Astrocyte (in vitro differentiated cells and primary cell): ENCODE measurements at regions not wholly inside any gene's neighbourhood (a gene's known extent, or its start where the extent isn't known, plus 50 kb on each side); places are given as distances from the start of the nearest gene placed in this dataset.

Source experiments
- DNase-seq: peaks from one replicate; pipeline ENCODE4 v3.0.0-alpha.2; 2010; ENCODE audit warnings: low read depth
- FAIRE-seq: peaks from 2 replicates; lab custom pipeline; 2011; peaks lifted over from hg19 to GRCh38; lab: Jason Lieb, UNC
- H2AFZ ChIP-seq: 2 replicates; pipeline ENCODE4 v1.6.0; 2012; ENCODE audit warnings: low read depth, low read length, inconsistent platforms
- H3K27ac ChIP-seq: 2 replicates; pipeline ENCODE4 v1.5.1; 2011; ENCODE audit warnings: low read depth, low read length, inconsistent platforms
- H3K27me3 ChIP-seq: 2 replicates; pipeline ENCODE4 v1.6.0; 2011; ENCODE audit warnings: low read length, inconsistent platforms; ENCODE audit not compliant: insufficient read depth
- H3K36me3 ChIP-seq: 2 replicates; pipeline ENCODE4 v1.5.1; 2011; ENCODE audit warnings: low read length, inconsistent platforms; ENCODE audit not compliant: insufficient read depth
- H3K4me1 ChIP-seq: 2 replicates; pipeline ENCODE4 v1.5.1; 2011; ENCODE audit warnings: low read length, inconsistent platforms; ENCODE audit not compliant: insufficient read depth
- H3K4me2 ChIP-seq: 2 replicates; pipeline ENCODE4 v1.6.0; 2012; ENCODE audit warnings: low read length, inconsistent platforms
- H3K4me3 ChIP-seq: 2 replicates; pipeline ENCODE4 v1.5.1; 2011; ENCODE audit warnings: low read depth, mild to moderate bottlenecking, low read length, inconsistent platforms; ENCODE audit not compliant: insufficient read depth
- H3K79me2 ChIP-seq: 2 replicates; pipeline ENCODE4 v1.6.0; 2012; ENCODE audit warnings: mild to moderate bottlenecking, low read length, inconsistent platforms; ENCODE audit not compliant: insufficient read depth
- H3K9ac ChIP-seq: 2 replicates; pipeline ENCODE4 v1.6.0; 2012; ENCODE audit warnings: mild to moderate bottlenecking, low read length, inconsistent platforms
- H3K9me3 ChIP-seq: 2 replicates; pipeline ENCODE4 v1.5.1; 2012; ENCODE audit warnings: low read depth, mild to moderate bottlenecking, low read length, inconsistent platforms; ENCODE audit not compliant: insufficient read depth
- H4K20me1 ChIP-seq: 2 replicates; pipeline ENCODE4 v1.6.0; 2012; ENCODE audit warnings: low read length, inconsistent platforms; ENCODE audit not compliant: insufficient read depth
- H3K27ac Mint-ChIP-seq: one replicate; pipeline ENCODE4 v1.8.0; 2021; ENCODE audit warnings: mild to moderate bottlenecking, mixed read lengths; ENCODE audit not compliant: unreplicated experiment
- H3K27me3 Mint-ChIP-seq: one replicate; pipeline ENCODE4 v1.8.0; 2021; ENCODE audit warnings: low read depth, mixed read lengths; ENCODE audit not compliant: unreplicated experiment
- H3K36me3 Mint-ChIP-seq: one replicate; pipeline ENCODE4 v1.8.0; 2021; ENCODE audit warnings: low read depth, mixed read lengths; ENCODE audit not compliant: unreplicated experiment
- H3K4me1 Mint-ChIP-seq: one replicate; pipeline ENCODE4 v1.8.0; 2021; ENCODE audit warnings: low read depth, mixed read lengths; ENCODE audit not compliant: unreplicated experiment
- H3K4me3 Mint-ChIP-seq: one replicate; pipeline ENCODE4 v1.8.0; 2021; ENCODE audit warnings: mild to moderate bottlenecking, moderate library complexity, mixed read lengths; ENCODE audit not compliant: unreplicated experiment
- H3K9me3 Mint-ChIP-seq: one replicate; pipeline ENCODE4 v1.8.0; 2021; ENCODE audit warnings: mild to moderate bottlenecking, mixed read lengths; ENCODE audit not compliant: unreplicated experiment
- EZH2 ChIP-seq: IDR thresholded peaks from 2 replicates; pipeline ENCODE4 v1.6.1; 2012; ENCODE audit warnings: mild to moderate bottlenecking, low read length, inconsistent platforms; ENCODE audit not compliant: insufficient read depth
- TF ChIP-seq, protein P1 (sequence below): IDR thresholded peaks from 2 replicates; pipeline ENCODE4 v1.5.1; 2011; ENCODE audit warnings: low read depth, mild to moderate bottlenecking, inconsistent platforms, low read length, moderate library complexity; ENCODE audit not compliant: insufficient read depth

DNA sequence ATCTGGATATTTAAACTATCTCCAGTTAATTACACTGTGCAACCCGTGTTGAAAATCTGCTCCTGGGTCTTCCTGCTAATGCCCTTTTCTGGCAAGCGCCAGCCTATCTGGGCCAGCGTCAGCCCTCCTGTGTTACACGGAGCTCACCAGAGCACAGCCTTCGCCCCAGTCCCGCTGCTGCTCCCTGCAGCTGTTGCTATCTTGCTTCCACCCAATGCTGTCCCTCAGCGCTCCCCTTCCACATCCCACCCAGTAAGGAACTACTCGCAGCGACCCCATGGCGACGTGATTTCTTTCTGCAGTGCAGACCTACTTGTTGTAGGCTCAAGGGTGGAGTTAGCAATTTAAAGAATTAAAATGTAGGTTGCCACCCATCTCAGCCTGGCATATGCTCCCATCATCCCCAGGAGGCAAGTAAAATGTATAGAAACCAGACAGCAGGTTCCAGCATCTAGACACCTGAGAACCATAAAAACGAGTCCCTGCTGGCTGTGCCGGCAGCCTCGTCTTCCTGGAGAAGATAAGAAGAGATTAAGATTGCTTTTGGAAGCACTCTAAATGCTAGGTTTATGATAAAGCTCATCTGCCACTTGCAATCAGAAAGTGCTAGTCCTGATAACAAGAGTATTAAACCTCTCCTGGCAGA, 254.3 kb upstream of the FOXQ1 start:
- H3K27ac ChIP-seq, result no peak overlapping the region
- H3K27ac Mint-ChIP-seq, result no peak overlapping the region
- H3K9me3 ChIP-seq, result peaks cover 5% of the 10 kb centered on the region
- peaks cover 21% of the 10 kb centered on the region for H3K27me3 ChIP-seq
- no peak for DNase-seq
- no peak overlapping the region for H3K9ac ChIP-seq
- no peaks in the 10 kb centered on the region for H4K20me1 ChIP-seq
- FAIRE-seq, result no peak
- TF ChIP-seq EZH2, result no peak
- TF ChIP-seq, protein P1, sequence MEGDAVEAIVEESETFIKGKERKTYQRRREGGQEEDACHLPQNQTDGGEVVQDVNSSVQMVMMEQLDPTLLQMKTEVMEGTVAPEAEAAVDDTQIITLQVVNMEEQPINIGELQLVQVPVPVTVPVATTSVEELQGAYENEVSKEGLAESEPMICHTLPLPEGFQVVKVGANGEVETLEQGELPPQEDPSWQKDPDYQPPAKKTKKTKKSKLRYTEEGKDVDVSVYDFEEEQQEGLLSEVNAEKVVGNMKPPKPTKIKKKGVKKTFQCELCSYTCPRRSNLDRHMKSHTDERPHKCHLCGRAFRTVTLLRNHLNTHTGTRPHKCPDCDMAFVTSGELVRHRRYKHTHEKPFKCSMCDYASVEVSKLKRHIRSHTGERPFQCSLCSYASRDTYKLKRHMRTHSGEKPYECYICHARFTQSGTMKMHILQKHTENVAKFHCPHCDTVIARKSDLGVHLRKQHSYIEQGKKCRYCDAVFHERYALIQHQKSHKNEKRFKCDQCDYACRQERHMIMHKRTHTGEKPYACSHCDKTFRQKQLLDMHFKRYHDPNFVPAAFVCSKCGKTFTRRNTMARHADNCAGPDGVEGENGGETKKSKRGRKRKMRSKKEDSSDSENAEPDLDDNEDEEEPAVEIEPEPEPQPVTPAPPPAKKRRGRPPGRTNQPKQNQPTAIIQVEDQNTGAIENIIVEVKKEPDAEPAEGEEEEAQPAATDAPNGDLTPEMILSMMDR, result no peak
- no peaks in the 10 kb centered on the region for H3K4me1 ChIP-seq
- H3K4me3 ChIP-seq, result no peak overlapping the region
- H3K4me2 ChIP-seq, result no peak overlapping the region
- H3K36me3 Mint-ChIP-seq, result no peaks in the 10 kb centered on the region
- peaks cover 33% of the 10 kb centered on the region for H3K27me3 Mint-ChIP-seq
- H3K79me2 ChIP-seq, result no peaks in the 10 kb centered on the region
- H3K36me3 ChIP-seq, result no peaks in the 10 kb centered on the region
- no peak overlapping the region for H3K4me3 Mint-ChIP-seq
- H3K4me1 Mint-ChIP-seq, result no peaks in the 10 kb centered on the region
- peaks cover 4% of the 10 kb centered on the region for H3K9me3 Mint-ChIP-seq
- no peak overlapping the region for H2AFZ ChIP-seq

DNA sequence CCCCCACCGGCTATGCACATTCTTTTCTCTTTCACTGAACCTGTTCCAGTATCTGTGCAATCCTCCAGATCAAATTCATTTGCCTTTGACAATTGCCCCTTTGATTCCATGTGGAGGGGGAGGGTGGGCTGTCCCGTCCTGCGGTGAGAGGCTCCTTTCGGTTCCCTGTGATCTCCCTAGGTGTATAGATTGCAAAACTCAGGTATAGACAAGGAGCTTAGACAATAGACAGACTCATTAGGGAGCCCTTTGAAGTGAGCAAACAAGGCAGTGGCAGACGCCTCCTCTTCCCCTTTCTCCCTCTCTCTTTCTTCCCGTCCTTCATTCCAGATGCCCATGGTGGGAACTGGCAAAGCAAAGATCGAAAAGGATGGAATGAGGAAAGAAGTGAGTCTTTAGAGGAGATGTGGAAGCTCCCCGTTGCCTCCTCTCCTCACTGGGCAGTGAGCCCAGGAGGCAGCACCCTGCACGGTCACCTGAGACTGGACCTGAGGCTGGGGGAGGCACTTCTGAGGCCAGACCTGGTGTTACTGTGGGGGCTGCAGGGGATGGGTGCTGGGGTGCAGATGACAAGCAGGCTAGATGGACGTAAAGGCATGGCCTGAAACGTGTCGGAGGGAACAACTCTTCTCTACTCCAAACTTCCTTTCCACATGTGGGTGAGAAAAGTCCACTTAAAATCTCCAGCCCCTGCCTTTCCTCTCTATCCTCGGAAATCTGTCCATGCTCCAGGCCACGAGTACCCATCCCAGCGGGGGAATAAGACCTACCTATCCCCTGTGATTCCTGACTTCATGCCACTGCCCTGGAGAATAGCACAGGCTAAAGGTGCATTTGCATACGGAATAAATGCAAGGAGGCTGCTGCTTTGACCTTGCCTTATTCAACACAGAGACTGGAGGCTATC, 256.6 kb upstream of the FOXQ1 start:
- H3K27ac ChIP-seq, result no peak overlapping the region
- Mint-ChIP-seq H3K27me3 (peaks cover 37% of the 10 kb centered on the region), H3K36me3 (no peaks in the 10 kb centered on the region), H3K9me3 (peaks cover 6% of the 10 kb centered on the region), H3K4me1 (no peaks in the 10 kb centered on the region), H3K27ac (no peak overlapping the region), H3K4me3 (no peak overlapping the region)
- peaks cover 11% of the 10 kb centered on the region for H3K27me3 ChIP-seq
- FAIRE-seq, result no peak
- H3K79me2 ChIP-seq, result no peaks in the 10 kb centered on the region
- H3K4me2 ChIP-seq, result no peak overlapping the region
- DNase-seq, result no peak
- H4K20me1 ChIP-seq, result no peaks in the 10 kb centered on the region
- peaks cover 5% of the 10 kb centered on the region for H3K9me3 ChIP-seq
- no peaks in the 10 kb centered on the region for H3K4me1 ChIP-seq
- H3K9ac ChIP-seq, result no peak overlapping the region
- H3K36me3 ChIP-seq, result no peaks in the 10 kb centered on the region
- no peak overlapping the region for H2AFZ ChIP-seq
- TF ChIP-seq EZH2, result no peak
- TF ChIP-seq, protein P1, result no peak
- H3K4me3 ChIP-seq, result no peak overlapping the region
